Fibroblast of the aortic adventitia (primary cell): ENCODE measurements at regions not wholly inside any gene's neighbourhood (a gene's known extent, or its start where the extent isn't known, plus 50 kb on each side); places are given as distances from the start of the nearest gene placed in this dataset.

Source experiments
- DNase-seq: peaks from one replicate; pipeline ENCODE4 v3.0.0-alpha.2; 2010; ENCODE audit warnings: low read depth
- H3K4me3 ChIP-seq: 2 replicates; pipeline ENCODE4 v1.5.1; 2011; ENCODE audit warnings: low read depth, mild to moderate bottlenecking, control low read depth, low read length, moderate library complexity
- TF ChIP-seq, protein P1 (sequence below): IDR thresholded peaks from 2 replicates; pipeline ENCODE4 v1.5.1; 2011; ENCODE audit warnings: mild to moderate bottlenecking, low read length, control low read depth, inconsistent platforms; ENCODE audit not compliant: insufficient read depth

GRCh38 chr17:6346156-6346786 lies 88.7 kb downstream of the AIPL1 start:
- TF ChIP-seq, protein P1, sequence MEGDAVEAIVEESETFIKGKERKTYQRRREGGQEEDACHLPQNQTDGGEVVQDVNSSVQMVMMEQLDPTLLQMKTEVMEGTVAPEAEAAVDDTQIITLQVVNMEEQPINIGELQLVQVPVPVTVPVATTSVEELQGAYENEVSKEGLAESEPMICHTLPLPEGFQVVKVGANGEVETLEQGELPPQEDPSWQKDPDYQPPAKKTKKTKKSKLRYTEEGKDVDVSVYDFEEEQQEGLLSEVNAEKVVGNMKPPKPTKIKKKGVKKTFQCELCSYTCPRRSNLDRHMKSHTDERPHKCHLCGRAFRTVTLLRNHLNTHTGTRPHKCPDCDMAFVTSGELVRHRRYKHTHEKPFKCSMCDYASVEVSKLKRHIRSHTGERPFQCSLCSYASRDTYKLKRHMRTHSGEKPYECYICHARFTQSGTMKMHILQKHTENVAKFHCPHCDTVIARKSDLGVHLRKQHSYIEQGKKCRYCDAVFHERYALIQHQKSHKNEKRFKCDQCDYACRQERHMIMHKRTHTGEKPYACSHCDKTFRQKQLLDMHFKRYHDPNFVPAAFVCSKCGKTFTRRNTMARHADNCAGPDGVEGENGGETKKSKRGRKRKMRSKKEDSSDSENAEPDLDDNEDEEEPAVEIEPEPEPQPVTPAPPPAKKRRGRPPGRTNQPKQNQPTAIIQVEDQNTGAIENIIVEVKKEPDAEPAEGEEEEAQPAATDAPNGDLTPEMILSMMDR, result no peak
- no peak overlapping the region for H3K4me3 ChIP-seq
- no peak for DNase-seq

DNA sequence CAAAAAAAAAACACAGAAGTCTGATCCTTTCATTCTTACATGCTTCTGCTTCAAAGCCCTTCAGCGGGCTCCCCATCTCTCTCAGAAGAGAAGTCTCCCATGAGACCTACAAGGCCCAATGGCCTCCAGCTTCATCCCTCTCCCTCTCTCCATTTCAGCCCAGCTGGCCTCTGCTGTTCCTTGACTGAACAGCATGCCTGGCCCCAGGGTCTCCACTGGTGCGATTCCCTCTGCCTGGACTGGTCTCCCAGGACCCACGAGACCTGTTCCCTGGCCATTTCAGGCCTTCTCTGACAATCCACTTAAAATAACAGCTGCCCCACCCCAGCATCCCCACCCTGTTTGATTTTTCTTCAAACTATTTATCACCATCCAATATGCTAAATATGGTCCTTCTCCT lies 91.2 kb downstream of the AIPL1 start:
- TF ChIP-seq, protein P1, result no peak
- no peak overlapping the region for H3K4me3 ChIP-seq
- DNase-seq, result no peak

DNA sequence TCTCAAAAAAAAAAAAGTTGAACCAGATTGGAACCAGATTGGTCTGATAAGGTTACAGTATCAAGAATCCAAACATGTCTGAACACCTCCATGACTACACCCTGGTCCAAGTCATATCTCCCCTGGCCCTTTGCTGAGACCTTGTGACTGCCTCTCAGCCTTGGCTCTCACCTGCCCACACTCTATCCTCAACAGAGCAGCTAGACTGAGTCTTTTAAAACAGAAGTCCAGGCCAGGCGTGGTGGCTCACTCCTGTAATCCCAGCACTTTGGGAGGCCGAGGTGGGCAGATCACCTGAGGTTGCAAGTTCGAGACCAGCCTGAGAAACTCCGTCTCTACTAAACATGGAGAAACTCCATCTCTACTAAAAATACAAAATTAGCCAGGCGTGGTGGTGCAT lies 91.7 kb downstream of the AIPL1 start:
- DNase-seq, result no peak
- TF ChIP-seq, protein P1, result no peak
- H3K4me3 ChIP-seq, result no peak overlapping the region

DNA sequence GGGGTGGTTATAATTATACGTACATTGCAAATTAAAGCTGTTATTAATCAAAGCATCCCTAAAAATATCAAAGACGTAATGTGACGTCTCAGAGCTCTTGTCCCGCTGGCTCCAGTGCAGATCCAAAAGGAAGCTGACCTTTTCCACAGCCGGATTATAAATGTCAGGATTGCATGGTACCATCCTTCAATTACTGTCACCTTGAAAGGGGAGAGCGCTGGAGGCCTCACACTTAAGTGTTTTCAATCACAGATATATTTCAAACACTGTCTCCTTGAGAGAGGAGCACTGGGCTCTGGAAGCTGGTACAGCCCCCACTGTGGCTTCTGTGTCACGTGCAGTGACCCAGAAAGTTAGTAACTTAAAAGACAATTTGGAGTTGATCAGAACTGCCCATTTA lies 94.2 kb downstream of the AIPL1 start:
- DNase-seq, result no peak
- H3K4me3 ChIP-seq, result no peak overlapping the region
- TF ChIP-seq, protein P1, result no peak

GRCh38 chr17:6334386-6334785 lies 100.5 kb downstream of the AIPL1 start:
- H3K4me3 ChIP-seq, result no peak overlapping the region
- no peak for DNase-seq
- TF ChIP-seq, protein P1, result no peak

DNA sequence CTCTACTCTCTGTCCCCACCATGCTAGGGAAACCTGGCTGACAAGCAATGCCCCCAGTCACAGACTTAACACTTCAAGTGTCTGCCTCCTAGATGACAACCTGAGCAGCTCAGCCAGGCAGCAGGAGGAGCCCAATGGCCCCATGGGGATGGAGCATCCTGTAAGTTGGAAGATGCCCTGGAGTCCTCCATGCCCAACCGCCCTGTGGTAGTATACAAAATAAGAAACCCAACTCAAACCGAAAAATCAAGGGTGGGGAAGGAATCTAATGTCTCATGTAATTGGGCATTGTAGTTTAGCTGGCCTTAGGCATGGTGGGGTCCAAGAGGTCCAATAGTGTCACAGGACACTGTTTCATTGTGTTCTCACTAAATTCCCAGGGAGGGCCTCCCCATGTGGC lies 104.0 kb downstream of the AIPL1 start:
- TF ChIP-seq, protein P1, result no peak
- no peak overlapping the region for H3K4me3 ChIP-seq
- no peak for DNase-seq

DNA sequence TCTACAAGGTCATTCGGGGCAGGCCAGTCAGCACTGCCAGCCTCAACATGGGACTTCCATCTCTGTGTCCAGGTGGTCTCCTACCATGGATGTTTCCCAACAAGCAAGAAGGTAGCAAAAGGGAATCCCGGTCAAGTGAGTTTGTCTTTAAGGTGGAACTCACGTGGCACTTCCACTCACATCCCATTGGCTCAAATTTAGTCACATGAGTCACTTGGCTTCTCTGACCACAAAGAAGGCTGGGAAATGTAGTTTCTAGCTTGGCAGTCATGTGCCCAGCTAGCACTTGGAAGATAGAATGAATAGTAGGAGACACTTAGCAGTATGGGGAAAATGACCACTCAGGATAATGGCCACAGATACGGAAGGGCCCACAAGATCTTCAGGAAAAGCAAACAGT lies 106.6 kb downstream of the AIPL1 start:
- DNase-seq, result no peak
- no peak overlapping the region for H3K4me3 ChIP-seq
- TF ChIP-seq, protein P1, result no peak
